ENCODE measurements at regions not wholly inside any gene's neighbourhood (a gene's known extent, or its start where the extent isn't known, plus 50 kb on each side); places are given as distances from the start of the nearest gene placed in this dataset.

- H3K9me3 Mint-ChIP-seq: no peaks in the 10 kb centered on the region
- intact Hi-C loops (cut with micrococcal nuclease): no loop called here
- H3K27me3 ChIP-seq (ENCODE audit: control insufficient read depth in 2 of 2, insufficient read depth in 2 of 2, low read length in 2 of 2): no peaks in the 10 kb centered on the region
- H2AFZ ChIP-seq (ENCODE audit: insufficient read depth, low read depth, low read length, poor library complexity, severe bottlenecking): no peak overlapping the region
- no peak for DNase-seq
- H3K36me3 Mint-ChIP-seq: no peaks in the 10 kb centered on the region
- no peak overlapping the region for H3K27ac Mint-ChIP-seq
- H3K9ac ChIP-seq (ENCODE audit: insufficient read depth, low read length, poor library complexity, severe bottlenecking): no peak overlapping the region
- TF ChIP-seq, protein P1, sequence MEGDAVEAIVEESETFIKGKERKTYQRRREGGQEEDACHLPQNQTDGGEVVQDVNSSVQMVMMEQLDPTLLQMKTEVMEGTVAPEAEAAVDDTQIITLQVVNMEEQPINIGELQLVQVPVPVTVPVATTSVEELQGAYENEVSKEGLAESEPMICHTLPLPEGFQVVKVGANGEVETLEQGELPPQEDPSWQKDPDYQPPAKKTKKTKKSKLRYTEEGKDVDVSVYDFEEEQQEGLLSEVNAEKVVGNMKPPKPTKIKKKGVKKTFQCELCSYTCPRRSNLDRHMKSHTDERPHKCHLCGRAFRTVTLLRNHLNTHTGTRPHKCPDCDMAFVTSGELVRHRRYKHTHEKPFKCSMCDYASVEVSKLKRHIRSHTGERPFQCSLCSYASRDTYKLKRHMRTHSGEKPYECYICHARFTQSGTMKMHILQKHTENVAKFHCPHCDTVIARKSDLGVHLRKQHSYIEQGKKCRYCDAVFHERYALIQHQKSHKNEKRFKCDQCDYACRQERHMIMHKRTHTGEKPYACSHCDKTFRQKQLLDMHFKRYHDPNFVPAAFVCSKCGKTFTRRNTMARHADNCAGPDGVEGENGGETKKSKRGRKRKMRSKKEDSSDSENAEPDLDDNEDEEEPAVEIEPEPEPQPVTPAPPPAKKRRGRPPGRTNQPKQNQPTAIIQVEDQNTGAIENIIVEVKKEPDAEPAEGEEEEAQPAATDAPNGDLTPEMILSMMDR (IDR thresholded peaks at IDR 0.05): no peak
- no peaks in the 10 kb centered on the region for H3K4me1 ChIP-seq (ENCODE audit: control insufficient read depth in 1 of 2, insufficient read depth in 2 of 2, low read length in 2 of 2)
- no peak overlapping the region for H3K4me3 ChIP-seq (replicated peaks in 1 of 3; ENCODE audit: low read depth in 2 of 3, low read length in 3 of 3)
- H3K27me3 Mint-ChIP-seq (ENCODE audit: low read depth in 3 of 3): no peaks in the 10 kb centered on the region
- H3K79me2 ChIP-seq (ENCODE audit: insufficient read depth, low read length): no peaks in the 10 kb centered on the region
- H4K20me1 ChIP-seq (ENCODE audit: insufficient read depth, low read length): no peaks in the 10 kb centered on the region
- no CpG with 5 or more reads among the region's 3 CpGs for WGBS (ENCODE audit: insufficient coverage)
- H3K9me3 ChIP-seq (replicated peaks in 1 of 2; ENCODE audit: control insufficient read depth in 1 of 2, insufficient read depth in 1 of 2, low read length in 2 of 2): no peaks in the 10 kb centered on the region
- no peak overlapping the region for H3K4me2 ChIP-seq (replicated peaks; ENCODE audit: extremely low read depth, low read length, poor library complexity, severe bottlenecking)
- H3K36me3 ChIP-seq (replicated peaks in 1 of 2; ENCODE audit: control insufficient read depth in 1 of 2, insufficient read depth in 2 of 2, low read length in 2 of 2): no peaks in the 10 kb centered on the region
- H3K4me3 Mint-ChIP-seq: no peak overlapping the region
- no peaks in the 10 kb centered on the region for H3K4me1 Mint-ChIP-seq
- H3K27ac ChIP-seq (ENCODE audit: low read depth in 1 of 2, low read length in 2 of 2): no peak overlapping the region
Observed at GRCh38 chr3:162087361-162087760, 590.8 kb downstream of the OTOL1 start.

DNA sequence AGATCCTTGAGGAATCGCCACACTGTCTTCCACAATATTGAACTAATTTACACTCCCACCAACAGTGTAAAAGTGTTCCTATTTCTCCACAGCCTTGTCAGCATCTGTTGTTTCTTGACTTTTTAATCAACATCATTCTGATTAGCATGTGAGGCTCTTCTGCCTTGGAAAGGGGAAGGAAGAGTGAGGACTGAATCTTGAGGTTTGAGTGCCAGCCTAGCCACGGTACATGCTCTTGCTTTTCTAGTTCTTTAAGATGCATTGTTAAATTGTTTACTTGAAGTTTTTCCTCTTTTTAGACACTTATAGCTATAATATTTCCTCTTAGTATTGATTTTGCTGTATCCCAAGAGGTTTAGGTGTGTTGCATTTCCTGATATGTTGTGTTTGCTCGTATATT is 596.1 kb downstream of the OTOL1 start:
- H3K27me3 ChIP-seq (ENCODE audit: control insufficient read depth in 2 of 2, insufficient read depth in 2 of 2, low read length in 2 of 2): no peaks in the 10 kb centered on the region
- H3K4me3 ChIP-seq (replicated peaks in 1 of 3; ENCODE audit: low read depth in 2 of 3, low read length in 3 of 3): no peak overlapping the region
- H3K9me3 ChIP-seq (replicated peaks in 1 of 2; ENCODE audit: control insufficient read depth in 1 of 2, insufficient read depth in 1 of 2, low read length in 2 of 2): no peaks in the 10 kb centered on the region
- TF ChIP-seq, protein P1 (IDR thresholded peaks at IDR 0.05): no peak
- no peaks in the 10 kb centered on the region for H3K36me3 ChIP-seq (replicated peaks in 1 of 2; ENCODE audit: control insufficient read depth in 1 of 2, insufficient read depth in 2 of 2, low read length in 2 of 2)
- no peak overlapping the region for H3K4me3 Mint-ChIP-seq
- intact Hi-C loops (cut with micrococcal nuclease): no loop called here
- H4K20me1 ChIP-seq (ENCODE audit: insufficient read depth, low read length): no peaks in the 10 kb centered on the region
- DNase-seq: no peak
- H3K79me2 ChIP-seq (ENCODE audit: insufficient read depth, low read length): no peaks in the 10 kb centered on the region
- no peak overlapping the region for H3K27ac ChIP-seq (ENCODE audit: low read depth in 1 of 2, low read length in 2 of 2)
- WGBS (ENCODE audit: insufficient coverage): no CpG with 5 or more reads among the region's 3 CpGs
- no peak overlapping the region for H3K9ac ChIP-seq (ENCODE audit: insufficient read depth, low read length, poor library complexity, severe bottlenecking)
- H2AFZ ChIP-seq (ENCODE audit: insufficient read depth, low read depth, low read length, poor library complexity, severe bottlenecking): no peak overlapping the region
- no peaks in the 10 kb centered on the region for H3K4me1 ChIP-seq (ENCODE audit: control insufficient read depth in 1 of 2, insufficient read depth in 2 of 2, low read length in 2 of 2)
- no peaks in the 10 kb centered on the region for H3K36me3 Mint-ChIP-seq
- no peaks in the 10 kb centered on the region for H3K27me3 Mint-ChIP-seq (ENCODE audit: low read depth in 3 of 3)
- H3K9me3 Mint-ChIP-seq: peaks cover 0 to 3% (median 0%) of the 10 kb centered on the region in 7 donors
- no peak overlapping the region for H3K27ac Mint-ChIP-seq
- H3K4me1 Mint-ChIP-seq: no peaks in the 10 kb centered on the region
- H3K4me2 ChIP-seq (replicated peaks; ENCODE audit: extremely low read depth, low read length, poor library complexity, severe bottlenecking): no peak overlapping the region

All from CD14-positive monocyte (primary cell).